ENCODE measurements at regions not wholly inside any gene's neighbourhood (a gene's known extent, or its start where the extent isn't known, plus 50 kb on each side); places are given as distances from the start of the nearest gene placed in this dataset.

GRCh38 chr17:54505404-54505803 is 395.2 kb upstream of the TOM1L1 start:
- ATAC-seq = no peak
- TF ChIP-seq CTCF (IDR thresholded peaks at IDR 0.05) = no peak
- DNase-seq = no peak
- H3K27ac ChIP-seq = no peak overlapping the region
- H3K27me3 ChIP-seq = no peaks in the 10 kb centered on the region
- H3K36me3 ChIP-seq = no peaks in the 10 kb centered on the region
- no peaks in the 10 kb centered on the region for H3K4me1 ChIP-seq
- intact Hi-C loops (cut with DNase I) = no loop called here
- H3K4me3 ChIP-seq = no peak overlapping the region
- H3K9me3 ChIP-seq = peaks cover 0 to 3% (median 0%) of the 10 kb centered on the region in 11 donors

GRCh38 chr17:54518706-54519105 is 381.9 kb upstream of the TOM1L1 start:
- no peak overlapping the region for H3K4me3 ChIP-seq
- H3K27ac ChIP-seq = no peak overlapping the region
- H3K9me3 ChIP-seq = peaks cover 0 to 12% (median 0%) of the 10 kb centered on the region in 11 donors
- 82 to 89% methylated on average over 2 of the region's 2 CpGs for WGBS, 2 donors
- no peak for TF ChIP-seq CTCF (IDR thresholded peaks at IDR 0.05)
- ATAC-seq (no peak), DNase-seq (no peak)
- H3K36me3 ChIP-seq = no peaks in the 10 kb centered on the region
- no peaks in the 10 kb centered on the region for H3K27me3 ChIP-seq
- H3K4me1 ChIP-seq = no peaks in the 10 kb centered on the region
- intact Hi-C loops (cut with DNase I) = no loop called here

GRCh38 chr17:54521137-54521536 is 379.5 kb upstream of the TOM1L1 start:
- intact Hi-C loops (cut with DNase I) = no loop called here
- peaks cover 0 to 4% (median 0%) of the 10 kb centered on the region in 11 donors for H3K9me3 ChIP-seq
- no peak overlapping the region for H3K27ac ChIP-seq
- H3K27me3 ChIP-seq = no peaks in the 10 kb centered on the region
- H3K36me3 ChIP-seq = no peaks in the 10 kb centered on the region
- H3K4me3 ChIP-seq = no peak overlapping the region
- no peaks in the 10 kb centered on the region for H3K4me1 ChIP-seq
- 66 to 80% methylated on average over 4 of the region's 4 CpGs for WGBS, 2 donors
- no peak for TF ChIP-seq CTCF (IDR thresholded peaks at IDR 0.05)
- no peak for ATAC-seq
- DNase-seq = no peak

GRCh38 chr17:54524501-54524900 is 376.2 kb upstream of the TOM1L1 start:
- WGBS, 2 donors = 75 to 77% methylated on average over 2 of the region's 2 CpGs
- DNase-seq (no peak), ATAC-seq (no peak)
- H3K36me3 ChIP-seq = no peaks in the 10 kb centered on the region
- no peaks in the 10 kb centered on the region for H3K27me3 ChIP-seq
- H3K4me3 ChIP-seq = no peak overlapping the region
- peaks cover 0 to 4% (median 0%) of the 10 kb centered on the region in 11 donors for H3K9me3 ChIP-seq
- TF ChIP-seq CTCF (IDR thresholded peaks at IDR 0.05) = no peak
- intact Hi-C loops (cut with DNase I) = no loop called here
- H3K4me1 ChIP-seq = no peaks in the 10 kb centered on the region
- no peak overlapping the region for H3K27ac ChIP-seq

GRCh38 chr17:54527941-54528340 is 372.7 kb upstream of the TOM1L1 start:
- intact Hi-C loops (cut with DNase I) = no loop called here
- no peaks in the 10 kb centered on the region for H3K4me1 ChIP-seq
- no peak overlapping the region for H3K4me3 ChIP-seq
- no peaks in the 10 kb centered on the region for H3K27me3 ChIP-seq
- no peaks in the 10 kb centered on the region for H3K36me3 ChIP-seq
- ATAC-seq = no peak
- WGBS, 2 donors = 73 to 80% methylated on average over 2 of the region's 2 CpGs
- H3K9me3 ChIP-seq = peaks cover 0 to 2% (median 0%) of the 10 kb centered on the region in 11 donors
- DNase-seq = no peak
- no peak for TF ChIP-seq CTCF (IDR thresholded peaks at IDR 0.05)
- no peak overlapping the region for H3K27ac ChIP-seq

Measured in heart right ventricle (tissue), 16 donors.